ENCODE measurements at regions not wholly inside any gene's neighbourhood (a gene's known extent, or its start where the extent isn't known, plus 50 kb on each side); places are given as distances from the start of the nearest gene placed in this dataset.

GRCh38 chr5:168056499-168057182, 234.8 kb upstream of the WWC1 start:
- no peak for DNase-seq (ENCODE audit: low spot score)

GRCh38 chr5:168057905-168058304, 233.5 kb upstream of the WWC1 start:
- no peak for DNase-seq (ENCODE audit: low spot score)

GRCh38 chr5:168059131-168059530, 232.3 kb upstream of the WWC1 start:
- DNase-seq (ENCODE audit: low spot score): no peak

DNA sequence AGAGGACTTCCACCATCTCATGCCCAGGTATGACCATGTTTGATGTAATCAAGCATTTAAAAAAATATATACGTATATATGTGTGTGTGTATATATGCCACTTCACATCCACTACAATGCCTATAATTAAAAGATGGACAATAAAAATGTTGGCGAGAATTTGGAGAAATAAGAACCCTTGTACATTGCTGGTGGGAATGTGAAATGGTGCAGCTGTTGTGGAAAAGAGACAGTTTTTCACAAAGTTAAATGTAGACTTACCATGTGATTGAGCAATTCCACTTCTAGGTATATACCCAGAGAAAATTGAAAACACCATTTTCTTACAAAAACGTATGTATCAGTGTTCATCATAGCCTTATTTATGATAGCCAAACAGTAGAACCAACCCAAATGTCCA, 229.2 kb upstream of the WWC1 start:
- no peak for DNase-seq (ENCODE audit: low spot score)

GRCh38 chr5:168064457-168064856, 227.0 kb upstream of the WWC1 start:
- DNase-seq (ENCODE audit: low spot score): no peak

- no peak for DNase-seq (ENCODE audit: low spot score)
Measured at GRCh38 chr5:168064933-168065622, 226.4 kb upstream of the WWC1 start.

DNA sequence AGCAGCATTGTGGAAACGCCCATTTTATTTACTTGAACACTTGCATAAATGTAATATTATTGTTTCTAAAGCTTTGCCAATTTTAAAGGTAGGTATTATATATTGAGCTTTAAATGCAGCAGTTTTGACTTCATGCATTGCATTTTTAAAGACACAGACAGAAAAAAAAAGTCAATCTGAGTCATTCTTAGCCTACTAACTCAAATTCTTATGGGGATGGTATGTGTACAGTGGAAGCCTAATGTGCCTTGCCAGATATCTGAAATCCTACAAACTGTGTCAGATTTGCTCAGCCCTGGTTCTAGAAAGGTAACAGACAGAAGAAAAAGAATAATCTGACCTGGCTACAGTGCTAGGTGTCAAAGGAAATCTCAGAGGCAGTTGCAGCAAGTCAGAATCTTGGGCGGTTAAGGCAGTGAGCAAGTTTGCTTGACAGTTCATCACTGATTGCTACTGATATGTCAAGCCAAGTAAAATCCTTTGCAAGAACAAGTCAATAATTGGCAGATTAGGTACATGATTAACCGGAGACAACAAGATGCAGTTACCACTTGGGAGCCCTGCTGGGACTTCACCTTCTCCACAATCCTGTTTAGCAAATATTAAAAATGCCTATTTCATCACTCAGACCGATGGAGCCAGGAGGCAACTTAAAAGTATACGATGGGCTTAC, 224.8 kb upstream of the WWC1 start:
- no peak for DNase-seq (ENCODE audit: low spot score)

DNA sequence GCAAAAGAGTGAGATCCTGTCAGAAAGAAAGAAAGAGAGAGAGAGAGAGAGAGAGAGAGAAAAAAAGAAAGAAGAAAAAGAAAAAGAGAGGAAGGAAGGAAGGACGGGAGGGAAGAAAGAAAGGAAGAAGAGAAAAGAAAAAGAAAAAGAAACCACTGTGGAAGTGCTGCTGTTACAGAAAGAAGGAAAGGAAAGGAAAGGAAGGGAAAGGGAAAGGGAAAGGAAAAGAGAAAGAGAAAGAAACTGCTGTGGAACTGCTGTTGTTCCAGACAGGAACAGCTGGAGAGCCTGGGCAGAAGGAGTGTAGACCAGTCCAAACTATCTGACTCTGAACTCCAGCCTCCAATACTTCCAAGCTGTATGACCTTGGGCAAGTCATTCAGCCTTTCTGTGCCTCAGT, 220.7 kb upstream of the WWC1 start:
- no peak for DNase-seq (ENCODE audit: low spot score)

DNA sequence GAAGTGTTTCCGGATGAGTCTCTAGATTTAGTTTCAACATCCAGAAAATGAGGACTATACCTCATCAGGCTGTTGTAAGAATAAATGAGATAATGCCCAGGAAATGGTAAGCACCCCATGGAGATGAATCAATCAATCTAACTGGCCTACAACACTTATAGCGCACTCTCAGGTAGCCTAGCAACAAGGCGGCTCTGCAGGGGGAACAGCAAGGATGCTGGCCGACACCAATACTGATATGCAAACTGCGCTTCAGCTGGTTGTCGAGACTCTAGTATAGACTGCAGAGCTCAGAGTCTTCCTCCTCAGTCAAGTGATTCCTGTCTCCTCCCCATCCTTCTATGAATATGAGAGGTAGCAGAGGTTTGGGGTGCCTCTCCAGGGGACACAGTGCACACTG, 218.8 kb upstream of the WWC1 start:
- no peak for DNase-seq (ENCODE audit: low spot score)

DNA sequence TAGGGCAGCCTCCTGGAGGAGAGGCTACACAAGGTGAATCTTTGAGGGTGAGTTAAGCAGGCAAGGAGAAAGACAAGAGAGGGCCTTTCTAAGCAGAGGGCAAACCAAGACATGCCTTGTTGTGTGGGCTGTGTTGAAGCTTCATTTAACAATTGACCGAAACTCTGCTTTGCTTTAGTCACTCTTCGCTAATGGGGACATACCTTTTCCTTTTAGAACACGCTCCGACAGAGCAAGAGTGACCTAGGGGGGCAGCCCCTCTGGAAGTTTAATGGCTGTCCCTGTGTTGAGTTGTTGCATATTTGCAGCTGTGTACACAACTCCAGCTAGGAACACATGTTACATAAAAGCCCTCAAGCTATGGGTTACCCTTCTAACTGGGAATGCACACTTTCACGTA, 218.1 kb upstream of the WWC1 start:
- DNase-seq (ENCODE audit: low spot score): no peak

- DNase-seq (ENCODE audit: low spot score): no peak
Measured at GRCh38 chr5:168073991-168074800, 217.2 kb upstream of the WWC1 start.

GRCh38 chr5:168075387-168075786, 216.1 kb upstream of the WWC1 start:
- no peak for DNase-seq (ENCODE audit: low spot score)

- DNase-seq (ENCODE audit: low spot score): no peak
Measured at GRCh38 chr5:168076561-168076991, 214.9 kb upstream of the WWC1 start.

DNA sequence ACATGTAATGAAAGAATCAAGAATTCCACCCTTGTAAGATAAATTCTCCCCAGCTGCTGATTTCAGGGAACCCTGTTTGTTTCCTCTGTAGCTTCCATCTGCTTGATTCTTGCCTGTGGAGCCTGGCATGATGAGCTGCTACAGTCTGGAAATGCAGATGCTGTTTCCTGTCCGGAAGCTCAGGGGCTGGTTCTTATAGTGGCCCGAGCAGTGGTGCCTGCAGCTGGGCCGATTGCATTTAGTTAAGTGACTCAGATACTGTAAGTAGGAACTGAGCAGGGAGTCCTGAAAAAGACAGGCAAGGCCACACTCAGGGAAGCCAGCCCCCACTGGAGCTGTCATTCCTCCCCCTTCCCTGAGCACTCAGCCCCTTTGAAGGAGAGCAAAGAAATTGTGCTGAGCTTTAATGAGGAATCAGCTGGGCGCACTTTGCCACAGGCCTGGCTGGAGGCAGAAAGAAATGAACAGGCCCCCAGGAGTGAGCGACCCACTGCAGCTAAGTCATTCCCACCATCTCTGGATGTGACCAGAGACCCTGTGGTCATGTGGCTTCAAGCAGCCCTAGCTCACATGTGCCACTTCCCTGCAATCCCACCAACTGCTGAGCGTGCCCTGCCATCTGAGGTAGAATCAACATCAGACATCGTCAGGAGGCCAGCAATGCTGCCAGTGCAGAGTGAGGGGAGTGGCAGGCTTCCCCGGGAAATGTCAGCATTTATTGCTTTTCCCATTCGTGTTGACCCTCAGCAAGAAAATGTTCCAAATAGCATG, 206.0 kb upstream of the WWC1 start:
- no peak for DNase-seq (ENCODE audit: low spot score)

GRCh38 chr5:168086104-168086610, 205.3 kb upstream of the WWC1 start:
- DNase-seq (ENCODE audit: low spot score): no peak

DNA sequence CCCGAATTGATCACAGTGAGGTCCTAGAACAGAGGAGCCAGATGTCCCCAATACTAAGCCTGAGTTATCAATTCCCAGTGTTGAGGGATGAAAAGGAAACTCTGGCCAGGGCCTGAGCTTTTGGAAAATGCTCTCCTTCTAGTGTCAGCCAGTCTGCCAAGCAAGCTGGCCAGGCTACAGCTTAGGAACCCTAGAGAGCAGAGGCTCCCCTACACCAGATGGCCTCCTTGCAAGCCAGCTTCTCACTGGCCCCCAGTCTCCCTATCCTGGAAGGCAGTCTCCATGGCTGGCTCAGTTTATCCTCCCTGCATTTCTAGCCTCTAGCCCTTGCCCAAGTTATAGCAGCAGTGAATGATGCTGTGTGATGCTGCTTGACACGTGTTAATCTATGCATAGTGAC, 204.7 kb upstream of the WWC1 start:
- no peak for DNase-seq (ENCODE audit: low spot score)

GRCh38 chr5:168088410-168089173, 202.9 kb upstream of the WWC1 start:
- no peak for DNase-seq (ENCODE audit: low spot score)

- no peak for DNase-seq (ENCODE audit: low spot score)
Measured at GRCh38 chr5:168089201-168089887, 202.1 kb upstream of the WWC1 start.

DNA sequence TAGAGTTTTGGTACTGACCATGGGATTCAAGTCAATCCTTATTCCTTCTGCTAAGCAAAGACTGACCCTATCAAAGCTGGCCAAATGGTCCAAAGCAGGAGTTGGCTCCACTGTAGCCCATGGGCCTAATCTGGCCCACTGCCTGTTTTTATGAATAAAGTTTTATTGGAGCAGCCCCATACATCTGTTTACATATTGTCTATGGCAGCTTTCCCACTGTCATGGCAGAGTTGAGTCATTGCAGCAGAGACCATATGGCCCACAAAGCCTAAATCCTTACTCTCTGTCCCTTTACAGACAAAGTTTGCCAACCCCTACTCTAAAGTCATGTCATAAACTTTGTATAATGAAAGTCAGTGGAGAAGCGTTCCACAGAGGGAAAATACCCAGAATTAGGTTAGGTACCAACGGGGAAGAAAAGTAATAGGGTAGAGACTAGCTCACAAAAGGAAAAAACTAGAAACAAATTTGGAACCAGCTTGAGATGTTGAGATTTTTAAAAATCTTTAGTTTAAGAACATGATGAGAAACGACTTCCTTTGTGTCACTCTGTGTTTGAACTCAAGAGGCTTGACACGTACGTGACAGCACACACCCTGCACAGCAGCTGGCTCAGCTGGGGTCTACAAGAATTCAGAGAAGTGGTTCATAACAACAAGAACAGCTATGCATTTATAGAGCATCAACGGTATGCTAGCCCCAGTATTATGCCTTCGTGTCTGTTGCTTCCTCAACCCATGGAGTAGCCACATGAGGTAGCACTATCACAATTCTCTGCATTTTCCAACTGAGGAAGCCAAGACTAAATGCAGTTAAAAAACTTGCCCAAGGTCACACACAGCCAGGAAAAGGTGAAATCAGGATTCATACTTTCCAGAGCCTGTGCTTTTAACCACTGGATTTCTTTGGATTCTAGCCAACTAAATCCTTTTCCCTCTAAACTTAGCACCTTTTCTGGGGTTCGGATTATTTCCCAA, 198.9 kb upstream of the WWC1 start:
- DNase-seq (ENCODE audit: low spot score): no peak
